Fibroblast of pulmonary artery (primary cell): ENCODE measurements at regions not wholly inside any gene's neighbourhood (a gene's known extent, or its start where the extent isn't known, plus 50 kb on each side); places are given as distances from the start of the nearest gene placed in this dataset.
"Not testable (repeated sequence)": the region's sequence is repeated elsewhere in the genome, so short reads cannot be mapped to it uniquely, and the experiment has no call there.

Source experiments
- DNase-seq: peaks from one replicate; pipeline ENCODE4 v3.0.0-alpha.2; 2010; ENCODE audit warnings: low read depth
- H3K4me3 ChIP-seq: replicated peaks from 2 replicates; pipeline ENCODE4 v1.5.1; 2011; ENCODE audit warnings: low read depth, mild to moderate bottlenecking, control low read depth, low read length, moderate library complexity
- TF ChIP-seq, protein P1 (sequence below): IDR thresholded peaks from 2 replicates; pipeline ENCODE4 v1.5.1; 2011; ENCODE audit warnings: mild to moderate bottlenecking, control low read depth, low read length, inconsistent platforms; ENCODE audit errors: missing control alignments

DNA sequence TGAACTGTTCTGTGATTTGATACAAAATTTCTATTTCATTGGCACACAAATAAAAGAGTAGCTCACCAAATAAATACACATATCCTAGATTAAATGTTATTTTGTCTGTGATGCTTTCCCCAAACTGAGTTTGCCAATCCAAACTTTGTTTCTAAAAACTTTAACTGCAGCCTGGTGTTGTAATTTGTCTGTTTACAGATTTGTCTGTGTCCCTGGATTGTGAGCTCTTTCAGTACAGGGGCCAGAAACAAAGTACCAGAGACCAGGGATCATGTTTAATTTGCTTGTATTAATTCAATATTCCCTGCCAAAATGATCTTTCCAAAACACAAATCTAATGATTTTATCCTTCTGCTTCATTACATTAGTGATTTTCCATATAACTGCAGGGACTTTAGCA lies 1044.6 kb upstream of the GJE1 start:
- TF ChIP-seq, protein P1, sequence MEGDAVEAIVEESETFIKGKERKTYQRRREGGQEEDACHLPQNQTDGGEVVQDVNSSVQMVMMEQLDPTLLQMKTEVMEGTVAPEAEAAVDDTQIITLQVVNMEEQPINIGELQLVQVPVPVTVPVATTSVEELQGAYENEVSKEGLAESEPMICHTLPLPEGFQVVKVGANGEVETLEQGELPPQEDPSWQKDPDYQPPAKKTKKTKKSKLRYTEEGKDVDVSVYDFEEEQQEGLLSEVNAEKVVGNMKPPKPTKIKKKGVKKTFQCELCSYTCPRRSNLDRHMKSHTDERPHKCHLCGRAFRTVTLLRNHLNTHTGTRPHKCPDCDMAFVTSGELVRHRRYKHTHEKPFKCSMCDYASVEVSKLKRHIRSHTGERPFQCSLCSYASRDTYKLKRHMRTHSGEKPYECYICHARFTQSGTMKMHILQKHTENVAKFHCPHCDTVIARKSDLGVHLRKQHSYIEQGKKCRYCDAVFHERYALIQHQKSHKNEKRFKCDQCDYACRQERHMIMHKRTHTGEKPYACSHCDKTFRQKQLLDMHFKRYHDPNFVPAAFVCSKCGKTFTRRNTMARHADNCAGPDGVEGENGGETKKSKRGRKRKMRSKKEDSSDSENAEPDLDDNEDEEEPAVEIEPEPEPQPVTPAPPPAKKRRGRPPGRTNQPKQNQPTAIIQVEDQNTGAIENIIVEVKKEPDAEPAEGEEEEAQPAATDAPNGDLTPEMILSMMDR = no peak
- no peak overlapping the region for H3K4me3 ChIP-seq
- DNase-seq = no peak

DNA sequence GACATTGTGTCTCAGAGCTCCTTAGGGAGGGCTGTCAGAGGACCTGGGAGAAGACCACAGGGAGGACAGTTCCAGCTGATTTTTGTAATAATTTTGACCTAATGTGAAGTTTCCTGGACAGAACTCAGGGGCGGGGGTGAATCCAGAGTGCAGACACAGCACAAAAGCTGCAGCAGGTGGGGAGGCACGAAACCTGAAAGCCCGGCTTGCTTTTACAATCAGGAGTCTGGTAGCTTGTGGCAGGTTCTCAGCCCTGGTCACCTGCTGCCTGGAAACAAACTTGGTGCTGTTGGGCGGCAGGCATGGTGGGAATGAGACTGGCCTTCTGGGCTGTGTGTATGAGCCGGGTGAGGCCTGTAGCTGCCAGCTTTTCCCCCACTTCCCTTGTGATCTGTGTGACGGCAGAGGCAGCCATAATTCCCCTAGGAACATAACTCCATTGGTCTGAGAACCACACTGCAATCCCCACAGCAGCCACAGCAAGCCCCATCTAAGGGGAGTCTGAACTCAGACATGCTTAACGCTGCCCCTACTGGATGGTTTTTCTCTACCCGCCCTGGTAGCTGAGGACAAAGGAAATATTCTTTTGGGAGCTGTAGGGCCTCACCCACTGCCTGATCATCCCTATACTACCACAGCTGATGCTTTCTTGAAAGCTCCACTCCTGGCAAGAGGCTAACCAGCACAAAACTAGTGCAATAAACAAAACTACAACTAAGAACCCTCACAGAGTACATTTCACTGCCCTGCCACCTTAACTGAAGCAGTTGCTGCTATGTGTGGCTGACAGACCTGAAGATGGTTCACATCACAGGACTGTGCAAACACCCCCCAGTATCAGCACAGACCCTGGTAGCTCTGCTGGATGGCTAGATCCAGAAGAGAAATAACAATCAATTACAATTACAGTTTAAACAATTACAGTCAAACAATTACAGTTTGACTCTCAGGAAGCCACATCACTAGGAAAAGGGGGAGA lies 1055.1 kb upstream of the GJE1 start:
- TF ChIP-seq, protein P1 = peak; percentile 23
- DNase-seq = peak; percentile 22
- no peak overlapping the region for H3K4me3 ChIP-seq

DNA sequence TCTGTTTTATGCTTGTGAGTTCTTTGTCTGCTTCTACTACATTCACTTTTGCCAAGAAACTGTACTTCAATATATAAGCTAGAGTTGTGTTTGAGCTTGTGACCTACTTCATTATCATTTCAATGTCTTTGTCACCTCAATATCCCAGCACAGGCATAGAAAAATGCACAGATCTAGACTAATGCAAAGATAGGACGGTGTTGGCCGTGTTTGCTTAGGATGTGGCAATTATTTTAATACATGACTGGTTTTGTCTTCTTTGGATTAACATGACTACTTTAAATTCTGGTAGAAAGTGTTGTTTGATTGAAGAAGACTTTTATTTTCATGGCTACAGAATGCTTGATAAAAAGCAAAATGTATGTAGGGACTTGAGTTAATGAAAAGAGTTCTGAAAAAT lies 1075.0 kb upstream of the GJE1 start:
- no peak for DNase-seq
- TF ChIP-seq, protein P1 = no peak
- no peak overlapping the region for H3K4me3 ChIP-seq

DNA sequence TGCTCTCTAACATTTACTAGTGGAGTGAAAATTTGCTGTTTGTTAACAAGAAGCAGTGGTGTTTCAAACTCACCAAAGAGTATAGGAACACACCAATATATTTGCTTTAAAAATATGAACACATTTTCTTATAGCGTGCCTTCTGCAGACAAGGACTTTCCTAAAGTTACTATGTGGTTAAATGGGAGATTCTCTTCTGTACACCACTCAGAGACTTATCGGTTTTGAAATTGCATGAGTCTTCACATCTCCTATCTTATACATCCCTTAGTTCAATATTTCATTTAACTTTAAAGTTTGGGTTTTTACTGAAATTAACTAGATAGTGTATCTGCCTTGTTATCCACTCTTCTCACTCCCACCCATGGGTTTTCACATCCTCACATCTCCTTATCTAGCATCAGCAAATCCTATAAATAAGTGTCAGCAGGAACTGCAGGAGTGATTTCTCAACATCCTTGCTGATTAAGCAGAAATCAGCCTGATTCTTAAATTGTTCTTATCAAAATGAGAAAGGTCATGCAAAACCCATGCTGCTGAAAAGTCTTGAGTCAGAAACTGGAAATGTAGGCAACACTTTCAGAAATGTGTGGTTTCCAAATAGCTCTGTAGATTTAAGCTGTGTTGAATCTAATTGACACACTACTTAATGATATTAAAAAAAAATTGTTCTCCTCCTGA lies 1075.6 kb upstream of the GJE1 start:
- H3K4me3 ChIP-seq = no peak overlapping the region
- TF ChIP-seq, protein P1 = no peak
- peak; percentile 34 for DNase-seq

DNA sequence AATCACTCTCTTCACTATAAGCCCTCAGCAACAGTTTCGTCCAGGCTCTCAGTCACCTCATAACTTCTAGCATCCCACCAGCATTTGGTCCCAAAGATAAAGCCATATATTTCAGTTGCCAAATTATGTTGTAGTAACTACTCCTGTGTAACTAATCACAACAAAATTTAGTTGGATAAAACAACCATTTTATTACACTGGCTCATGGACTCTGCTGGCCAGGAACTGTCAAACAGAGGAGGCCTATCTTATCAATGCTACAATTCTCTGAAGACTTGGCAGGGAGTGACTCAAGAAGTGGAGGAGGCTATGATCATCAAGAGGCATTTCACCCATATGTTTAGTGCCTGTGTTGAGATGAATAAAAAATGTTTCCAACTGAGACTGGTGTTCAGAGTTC lies 1082.3 kb upstream of the GJE1 start:
- TF ChIP-seq, protein P1 = no peak
- no peak overlapping the region for H3K4me3 ChIP-seq
- peak; percentile 75 for DNase-seq

DNA sequence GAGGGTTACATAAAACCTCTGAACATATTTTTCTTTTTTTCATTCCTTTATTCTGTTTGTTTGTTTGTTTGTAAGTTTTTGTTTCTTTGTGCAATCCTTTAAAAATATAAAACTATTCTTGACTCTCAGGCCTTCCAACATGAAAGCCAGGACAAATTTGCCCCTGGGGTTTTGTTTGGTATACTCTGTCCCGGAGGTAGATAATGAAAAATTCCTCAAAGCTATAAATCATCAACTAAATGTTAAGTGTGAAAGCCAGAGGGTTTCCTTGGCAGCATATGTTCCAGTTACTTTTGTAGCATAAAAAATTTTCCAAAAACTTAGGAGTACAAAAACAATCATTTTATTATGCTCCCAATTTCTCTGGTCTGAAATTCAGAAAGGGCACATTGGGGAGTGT lies 1084.3 kb upstream of the GJE1 start:
- DNase-seq = no peak
- no peak overlapping the region for H3K4me3 ChIP-seq
- TF ChIP-seq, protein P1 = no peak

DNA sequence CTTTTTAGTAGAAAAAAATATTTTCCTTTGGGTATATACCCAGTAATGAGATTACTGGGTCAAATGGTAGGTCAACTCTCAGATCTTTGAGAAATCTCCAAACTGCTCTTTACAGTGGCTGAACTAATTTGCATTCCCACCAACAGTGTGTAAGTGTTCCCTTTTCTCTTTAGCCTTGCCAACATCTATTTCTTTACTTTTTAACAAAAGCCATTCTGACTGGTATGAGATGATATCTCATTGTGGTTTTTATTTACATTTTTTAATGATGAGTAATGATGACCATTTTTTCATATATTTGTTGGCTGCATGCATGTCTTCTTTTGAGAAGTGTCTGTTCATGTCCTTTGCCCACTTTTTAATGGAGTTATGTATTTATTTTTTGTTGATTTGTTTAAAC lies 1086.2 kb upstream of the GJE1 start:
- DNase-seq = peak; percentile 49
- H3K4me3 ChIP-seq = not testable (repeated sequence)
